ENCODE measurements at regions not wholly inside any gene's neighbourhood (a gene's known extent, or its start where the extent isn't known, plus 50 kb on each side); places are given as distances from the start of the nearest gene placed in this dataset.

GRCh38 chr2:125855204-125855603 lies 800.8 kb upstream of the GYPC start:
- no peak for DNase-seq (ENCODE audit: low read depth in 6 of 9, low spot score in 9 of 9)
- no peak overlapping the region for H3K4me3 ChIP-seq (ENCODE audit: low read length in 2 of 2)
- no peaks in the 10 kb centered on the region for H3K4me1 ChIP-seq (ENCODE audit: control insufficient read depth in 2 of 2, insufficient read depth in 2 of 2, low read length in 2 of 2)
- no peaks in the 10 kb centered on the region for H3K27me3 ChIP-seq (ENCODE audit: control insufficient read depth in 2 of 2, insufficient read depth in 1 of 2, low read length in 1 of 2)
- H3K36me3 ChIP-seq (ENCODE audit: control insufficient read depth in 2 of 2, insufficient read depth in 2 of 2, low read length in 1 of 2), result no peaks in the 10 kb centered on the region
- H3K9me3 ChIP-seq (ENCODE audit: control insufficient read depth in 2 of 2, insufficient read depth in 1 of 2, low read length in 1 of 2), result peaks cover 0 to 3% of the 10 kb centered on the region in 2 donors
- WGBS, result 92% methylated on average over 3 of the region's 3 CpGs
- H3K27ac ChIP-seq (ENCODE audit: low read depth in 1 of 2, low read length in 1 of 2), result no peak overlapping the region

GRCh38 chr2:125857971-125858794 lies 797.8 kb upstream of the GYPC start:
- Histone ChIP-seq H3K36me3 (ENCODE audit: control insufficient read depth in 2 of 2, insufficient read depth in 2 of 2, low read length in 1 of 2) (no peaks in the 10 kb centered on the region), H3K27me3 (ENCODE audit: control insufficient read depth in 2 of 2, insufficient read depth in 1 of 2, low read length in 1 of 2) (no peaks in the 10 kb centered on the region), H3K4me1 (ENCODE audit: control insufficient read depth in 2 of 2, insufficient read depth in 2 of 2, low read length in 2 of 2) (no peaks in the 10 kb centered on the region), H3K4me3 (ENCODE audit: low read length in 2 of 2) (no peak overlapping the region), H3K27ac (ENCODE audit: low read depth in 1 of 2, low read length in 1 of 2) (no peak overlapping the region), H3K9me3 (ENCODE audit: control insufficient read depth in 2 of 2, insufficient read depth in 1 of 2, low read length in 1 of 2) (peaks cover 0 to 3% of the 10 kb centered on the region in 2 donors)
- DNase-seq (ENCODE audit: low read depth in 6 of 9, low spot score in 9 of 9), result no peak
- WGBS, result 86% methylated on average over 8 of the region's 8 CpGs

GRCh38 chr2:125861461-125861860 lies 794.5 kb upstream of the GYPC start:
- Histone ChIP-seq H3K27me3 (ENCODE audit: control insufficient read depth in 2 of 2, insufficient read depth in 1 of 2, low read length in 1 of 2) (no peaks in the 10 kb centered on the region), H3K4me1 (ENCODE audit: control insufficient read depth in 2 of 2, insufficient read depth in 2 of 2, low read length in 2 of 2) (no peaks in the 10 kb centered on the region), H3K27ac (ENCODE audit: low read depth in 1 of 2, low read length in 1 of 2) (no peak overlapping the region), H3K4me3 (ENCODE audit: low read length in 2 of 2) (no peak overlapping the region), H3K36me3 (ENCODE audit: control insufficient read depth in 2 of 2, insufficient read depth in 2 of 2, low read length in 1 of 2) (no peaks in the 10 kb centered on the region), H3K9me3 (ENCODE audit: control insufficient read depth in 2 of 2, insufficient read depth in 1 of 2, low read length in 1 of 2) (no peaks in the 10 kb centered on the region)
- WGBS, result 98% methylated on average over 1 of the region's 1 CpG
- DNase-seq (ENCODE audit: low read depth in 6 of 9, low spot score in 9 of 9), result no peak

- 96% methylated on average over 4 of the region's 4 CpGs for WGBS
- H3K4me3 ChIP-seq (ENCODE audit: low read length in 2 of 2), result no peak overlapping the region
- DNase-seq (ENCODE audit: low read depth in 6 of 9, low spot score in 9 of 9), result no peak
- no peaks in the 10 kb centered on the region for H3K27me3 ChIP-seq (ENCODE audit: control insufficient read depth in 2 of 2, insufficient read depth in 1 of 2, low read length in 1 of 2)
- peaks cover 0 to 3% of the 10 kb centered on the region in 2 donors for H3K9me3 ChIP-seq (ENCODE audit: control insufficient read depth in 2 of 2, insufficient read depth in 1 of 2, low read length in 1 of 2)
- no peaks in the 10 kb centered on the region for H3K36me3 ChIP-seq (ENCODE audit: control insufficient read depth in 2 of 2, insufficient read depth in 2 of 2, low read length in 1 of 2)
- no peak overlapping the region for H3K27ac ChIP-seq (ENCODE audit: low read depth in 1 of 2, low read length in 1 of 2)
- no peaks in the 10 kb centered on the region for H3K4me1 ChIP-seq (ENCODE audit: control insufficient read depth in 2 of 2, insufficient read depth in 2 of 2, low read length in 2 of 2)
These were observed 788.0 kb upstream of the GYPC start for GRCh38 chr2:125867908-125868307.

- no peaks in the 10 kb centered on the region for H3K4me1 ChIP-seq (ENCODE audit: control insufficient read depth in 2 of 2, insufficient read depth in 2 of 2, low read length in 2 of 2)
- no peaks in the 10 kb centered on the region for H3K27me3 ChIP-seq (ENCODE audit: control insufficient read depth in 2 of 2, insufficient read depth in 1 of 2, low read length in 1 of 2)
- H3K27ac ChIP-seq (ENCODE audit: low read depth in 1 of 2, low read length in 1 of 2), result no peak overlapping the region
- WGBS, result 77% methylated on average over 2 of the region's 2 CpGs
- DNase-seq (ENCODE audit: low read depth in 6 of 9, low spot score in 9 of 9), result no peak
- H3K9me3 ChIP-seq (ENCODE audit: control insufficient read depth in 2 of 2, insufficient read depth in 1 of 2, low read length in 1 of 2), result peaks cover 0 to 3% of the 10 kb centered on the region in 2 donors
- H3K4me3 ChIP-seq (ENCODE audit: low read length in 2 of 2), result no peak overlapping the region
- H3K36me3 ChIP-seq (ENCODE audit: control insufficient read depth in 2 of 2, insufficient read depth in 2 of 2, low read length in 1 of 2), result no peaks in the 10 kb centered on the region
These were observed 785.7 kb upstream of the GYPC start for GRCh38 chr2:125870264-125870663.

- Histone ChIP-seq H3K4me1 (ENCODE audit: control insufficient read depth in 2 of 2, insufficient read depth in 2 of 2, low read length in 2 of 2) (no peaks in the 10 kb centered on the region), H3K9me3 (ENCODE audit: control insufficient read depth in 2 of 2, insufficient read depth in 1 of 2, low read length in 1 of 2) (peaks cover 0 to 3% of the 10 kb centered on the region in 2 donors), H3K27me3 (ENCODE audit: control insufficient read depth in 2 of 2, insufficient read depth in 1 of 2, low read length in 1 of 2) (no peaks in the 10 kb centered on the region), H3K27ac (ENCODE audit: low read depth in 1 of 2, low read length in 1 of 2) (no peak overlapping the region), H3K4me3 (ENCODE audit: low read length in 2 of 2) (no peak overlapping the region), H3K36me3 (ENCODE audit: control insufficient read depth in 2 of 2, insufficient read depth in 2 of 2, low read length in 1 of 2) (no peaks in the 10 kb centered on the region)
- WGBS, result 69% methylated on average over 1 of the region's 1 CpG
- DNase-seq (ENCODE audit: low read depth in 6 of 9, low spot score in 9 of 9), result no peak
These were observed 785.2 kb upstream of the GYPC start for GRCh38 chr2:125870746-125871145.

GRCh38 chr2:125874564-125874963 lies 781.4 kb upstream of the GYPC start:
- Histone ChIP-seq H3K36me3 (ENCODE audit: control insufficient read depth in 2 of 2, insufficient read depth in 2 of 2, low read length in 1 of 2) (no peaks in the 10 kb centered on the region), H3K4me1 (ENCODE audit: control insufficient read depth in 2 of 2, insufficient read depth in 2 of 2, low read length in 2 of 2) (no peaks in the 10 kb centered on the region), H3K9me3 (ENCODE audit: control insufficient read depth in 2 of 2, insufficient read depth in 1 of 2, low read length in 1 of 2) (peaks cover 0 to 2% of the 10 kb centered on the region in 2 donors), H3K27ac (ENCODE audit: low read depth in 1 of 2, low read length in 1 of 2) (no peak overlapping the region), H3K4me3 (ENCODE audit: low read length in 2 of 2) (no peak overlapping the region), H3K27me3 (ENCODE audit: control insufficient read depth in 2 of 2, insufficient read depth in 1 of 2, low read length in 1 of 2) (no peaks in the 10 kb centered on the region)
- DNase-seq (ENCODE audit: low read depth in 6 of 9, low spot score in 9 of 9), result no peak
- 77% methylated on average over 6 of the region's 6 CpGs for WGBS

- no peaks in the 10 kb centered on the region for H3K36me3 ChIP-seq (ENCODE audit: control insufficient read depth in 2 of 2, insufficient read depth in 2 of 2, low read length in 1 of 2)
- no peak overlapping the region for H3K27ac ChIP-seq (ENCODE audit: low read depth in 1 of 2, low read length in 1 of 2)
- no peak for DNase-seq (ENCODE audit: low read depth in 6 of 9, low spot score in 9 of 9)
- H3K4me1 ChIP-seq (ENCODE audit: control insufficient read depth in 2 of 2, insufficient read depth in 2 of 2, low read length in 2 of 2), result no peaks in the 10 kb centered on the region
- no peaks in the 10 kb centered on the region for H3K27me3 ChIP-seq (ENCODE audit: control insufficient read depth in 2 of 2, insufficient read depth in 1 of 2, low read length in 1 of 2)
- H3K4me3 ChIP-seq (ENCODE audit: low read length in 2 of 2), result no peak overlapping the region
- H3K9me3 ChIP-seq (ENCODE audit: control insufficient read depth in 2 of 2, insufficient read depth in 1 of 2, low read length in 1 of 2), result peaks cover 1 to 12% of the 10 kb centered on the region in 2 donors
- 96% methylated on average over 3 of the region's 3 CpGs for WGBS
These were observed 770.6 kb upstream of the GYPC start for GRCh38 chr2:125885340-125885739.

GRCh38 chr2:125886153-125886552 lies 769.8 kb upstream of the GYPC start:
- Histone ChIP-seq H3K36me3 (ENCODE audit: control insufficient read depth in 2 of 2, insufficient read depth in 2 of 2, low read length in 1 of 2) (no peaks in the 10 kb centered on the region), H3K27ac (ENCODE audit: low read depth in 1 of 2, low read length in 1 of 2) (no peak overlapping the region), H3K4me3 (ENCODE audit: low read length in 2 of 2) (no peak overlapping the region), H3K9me3 (ENCODE audit: control insufficient read depth in 2 of 2, insufficient read depth in 1 of 2, low read length in 1 of 2) (peaks cover 1 to 12% of the 10 kb centered on the region in 2 donors), H3K27me3 (ENCODE audit: control insufficient read depth in 2 of 2, insufficient read depth in 1 of 2, low read length in 1 of 2) (no peaks in the 10 kb centered on the region), H3K4me1 (ENCODE audit: control insufficient read depth in 2 of 2, insufficient read depth in 2 of 2, low read length in 2 of 2) (no peaks in the 10 kb centered on the region)
- WGBS, result 92% methylated on average over 4 of the region's 4 CpGs
- DNase-seq (ENCODE audit: low read depth in 6 of 9, low spot score in 9 of 9), result no peak

Data from thymus (tissue), 11 donors.